ENCODE measurements at regions not wholly inside any gene's neighbourhood (a gene's known extent, or its start where the extent isn't known, plus 50 kb on each side); places are given as distances from the start of the nearest gene placed in this dataset.
"Not testable (repeated sequence)": the region's sequence is repeated elsewhere in the genome, so short reads cannot be mapped to it uniquely, and the experiment has no call there.

DNA sequence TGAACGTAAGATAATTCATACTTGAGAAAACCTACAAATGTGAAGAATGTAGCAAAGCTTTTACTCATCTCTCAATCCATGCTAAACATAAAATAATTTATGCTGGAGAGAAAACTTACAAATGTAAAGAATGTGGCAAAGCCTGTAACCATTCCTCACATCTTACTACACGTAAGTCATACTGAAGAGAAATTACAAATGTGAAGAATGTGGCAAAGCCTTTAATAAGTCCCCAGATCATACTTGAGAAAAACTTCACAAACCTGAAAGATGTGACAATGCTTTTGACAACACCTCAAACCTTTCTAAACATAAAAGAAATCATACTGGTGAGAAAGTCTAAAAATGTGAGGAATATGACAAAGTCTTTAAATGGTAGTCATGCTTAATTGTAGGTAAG, 89.4 kb downstream of the ZNF675 start:
- H3K4me3 ChIP-seq (ENCODE audit: low read depth, low read length): no peak overlapping the region
- TF ChIP-seq, protein P1, sequence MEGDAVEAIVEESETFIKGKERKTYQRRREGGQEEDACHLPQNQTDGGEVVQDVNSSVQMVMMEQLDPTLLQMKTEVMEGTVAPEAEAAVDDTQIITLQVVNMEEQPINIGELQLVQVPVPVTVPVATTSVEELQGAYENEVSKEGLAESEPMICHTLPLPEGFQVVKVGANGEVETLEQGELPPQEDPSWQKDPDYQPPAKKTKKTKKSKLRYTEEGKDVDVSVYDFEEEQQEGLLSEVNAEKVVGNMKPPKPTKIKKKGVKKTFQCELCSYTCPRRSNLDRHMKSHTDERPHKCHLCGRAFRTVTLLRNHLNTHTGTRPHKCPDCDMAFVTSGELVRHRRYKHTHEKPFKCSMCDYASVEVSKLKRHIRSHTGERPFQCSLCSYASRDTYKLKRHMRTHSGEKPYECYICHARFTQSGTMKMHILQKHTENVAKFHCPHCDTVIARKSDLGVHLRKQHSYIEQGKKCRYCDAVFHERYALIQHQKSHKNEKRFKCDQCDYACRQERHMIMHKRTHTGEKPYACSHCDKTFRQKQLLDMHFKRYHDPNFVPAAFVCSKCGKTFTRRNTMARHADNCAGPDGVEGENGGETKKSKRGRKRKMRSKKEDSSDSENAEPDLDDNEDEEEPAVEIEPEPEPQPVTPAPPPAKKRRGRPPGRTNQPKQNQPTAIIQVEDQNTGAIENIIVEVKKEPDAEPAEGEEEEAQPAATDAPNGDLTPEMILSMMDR (IDR thresholded peaks at IDR 0.05; ENCODE audit: control insufficient read depth, extremely low read depth, insufficient read depth): no peak

DNA sequence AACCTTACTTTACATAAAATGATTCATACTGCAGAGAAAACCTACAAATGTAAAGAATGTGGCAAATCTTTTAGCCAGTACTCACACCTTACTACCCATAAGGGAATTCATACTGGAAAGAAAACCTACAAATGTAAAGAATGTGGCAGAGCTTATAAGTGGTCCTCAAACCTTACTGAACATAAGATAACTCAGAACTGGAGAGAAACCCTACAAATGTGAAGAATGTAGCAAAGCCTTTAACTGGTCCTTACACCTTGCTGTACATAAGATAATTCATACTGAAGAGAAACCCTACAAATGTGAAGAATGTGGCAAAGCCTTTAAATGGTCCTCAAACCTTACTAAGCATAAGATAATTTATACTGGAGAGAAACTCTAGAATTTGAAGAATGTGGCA, 90.1 kb downstream of the ZNF675 start:
- DNase-seq (ENCODE audit: low read depth): no peak
- no peak overlapping the region for H3K4me3 ChIP-seq (ENCODE audit: low read depth, low read length)
- TF ChIP-seq, protein P1 (IDR thresholded peaks at IDR 0.05; ENCODE audit: control insufficient read depth, extremely low read depth, insufficient read depth): no peak

More for the DNA sequence above, 89.4 kb downstream of the ZNF675 start:
- no peak for DNase-seq (ENCODE audit: low read depth)

DNA sequence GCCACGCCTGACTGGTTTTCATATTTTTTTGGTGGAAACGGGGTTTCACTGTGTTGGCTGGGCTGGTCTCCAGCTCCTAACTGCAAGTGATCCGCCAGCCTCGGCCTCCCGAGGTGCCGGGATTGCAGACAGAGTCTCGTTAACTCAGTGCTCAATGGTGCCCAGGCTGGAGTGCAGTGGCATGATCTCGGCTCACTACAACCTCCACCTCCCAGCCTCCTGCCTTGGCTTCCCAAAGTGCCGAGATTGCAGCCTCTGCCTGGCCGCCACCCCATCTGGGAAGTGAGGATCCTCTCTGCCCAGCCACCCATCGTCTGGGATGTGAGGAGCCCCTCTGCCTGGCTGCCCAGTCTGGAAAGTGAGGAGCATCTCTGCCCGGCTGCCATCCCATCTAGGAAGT, 92.7 kb downstream of the ZNF675 start:
- DNase-seq (ENCODE audit: low read depth); H3K4me3 ChIP-seq (ENCODE audit: low read depth, low read length): not testable (repeated sequence)

DNA sequence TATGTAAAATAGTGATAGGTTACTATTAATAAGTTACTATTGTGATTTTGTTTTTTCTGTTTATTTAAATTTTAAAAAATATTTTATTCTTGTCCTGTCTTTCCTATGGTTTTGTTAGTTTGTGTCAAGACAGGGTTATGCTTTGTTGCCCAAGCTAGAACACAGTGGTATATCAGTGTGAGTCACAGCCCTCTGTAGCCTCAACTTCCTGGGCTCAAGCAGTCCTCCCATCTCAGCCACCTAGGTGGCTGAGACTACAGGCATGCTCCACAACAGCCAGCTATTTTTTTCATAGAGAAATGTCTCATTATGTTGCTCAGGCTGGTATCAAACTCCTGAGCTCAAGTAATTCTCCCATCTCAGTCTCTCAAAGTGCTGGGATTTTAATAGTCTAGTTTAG, 99.5 kb downstream of the ZNF675 start:
- DNase-seq (ENCODE audit: low read depth): no peak
- no peak overlapping the region for H3K4me3 ChIP-seq (ENCODE audit: low read depth, low read length)
- TF ChIP-seq, protein P1 (IDR thresholded peaks at IDR 0.05; ENCODE audit: control insufficient read depth, extremely low read depth, insufficient read depth): no peak

DNA sequence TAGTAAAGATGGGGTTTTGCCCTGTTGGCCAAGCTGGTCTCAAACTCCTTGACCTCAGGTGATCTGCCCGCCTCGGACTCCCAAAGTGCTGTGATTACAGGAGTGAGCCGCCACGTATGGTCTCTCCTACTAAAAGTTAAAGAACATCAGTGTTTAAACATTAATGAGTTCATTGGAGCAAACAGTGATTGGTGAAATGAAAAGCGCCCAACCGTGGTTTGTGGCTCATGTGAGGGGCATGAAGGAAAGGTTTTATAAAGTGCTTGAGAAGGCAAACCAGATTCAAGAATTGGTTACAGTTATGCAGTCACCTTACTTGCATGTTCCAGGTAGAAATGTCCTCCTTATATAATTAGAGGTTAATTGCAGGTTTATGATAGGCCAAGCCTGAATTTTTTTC, 109.5 kb downstream of the ZNF675 start:
- DNase-seq (ENCODE audit: low read depth): no peak
- TF ChIP-seq, protein P1 (IDR thresholded peaks at IDR 0.05; ENCODE audit: control insufficient read depth, extremely low read depth, insufficient read depth): no peak
- no peak overlapping the region for H3K4me3 ChIP-seq (ENCODE audit: low read depth, low read length)

DNA sequence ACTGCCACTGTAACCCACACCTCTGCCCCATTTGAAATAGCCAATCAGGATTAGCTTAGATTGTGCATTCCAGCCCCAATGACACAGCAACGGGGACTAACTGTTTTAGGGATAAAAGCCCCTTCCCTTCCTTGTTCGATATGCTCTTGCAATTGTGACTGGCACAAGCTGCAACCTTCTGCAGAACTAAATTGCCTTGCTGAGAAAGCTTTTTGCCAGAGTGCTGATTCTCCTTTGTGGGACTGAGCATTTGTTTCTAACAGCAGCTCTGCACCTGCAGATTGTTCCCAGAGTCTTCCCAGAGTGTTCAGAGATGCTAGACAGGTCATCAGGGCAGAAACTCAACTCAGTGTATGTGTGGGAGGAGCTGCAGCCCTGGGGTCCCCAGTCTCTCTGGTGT, 115.8 kb downstream of the ZNF675 start:
- no peak for DNase-seq (ENCODE audit: low read depth)
- TF ChIP-seq, protein P1 (IDR thresholded peaks at IDR 0.05; ENCODE audit: control insufficient read depth, extremely low read depth, insufficient read depth): no peak
- no peak overlapping the region for H3K4me3 ChIP-seq (ENCODE audit: low read depth, low read length)

DNA sequence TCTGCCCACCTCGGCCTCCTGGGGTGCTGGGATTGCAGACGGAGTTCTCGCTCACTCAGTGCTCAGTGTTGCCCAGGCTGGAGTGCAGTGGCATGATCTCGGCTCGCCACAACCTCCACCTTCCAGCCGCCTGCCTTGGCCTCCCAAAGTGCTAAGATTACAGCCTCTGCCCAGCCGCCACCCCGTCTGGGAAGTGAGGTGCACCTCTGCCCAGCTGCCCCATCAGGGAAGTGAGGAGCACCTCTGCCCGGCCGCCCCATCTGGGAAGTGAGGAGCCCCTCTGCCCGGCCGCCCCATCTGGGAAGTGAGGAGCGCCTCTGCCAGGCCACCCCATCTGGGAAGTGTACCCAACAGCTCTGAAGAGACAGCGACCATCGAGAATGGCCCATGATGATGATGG, 118.9 kb downstream of the ZNF675 start:
- H3K4me3 ChIP-seq (ENCODE audit: low read depth, low read length); DNase-seq (ENCODE audit: low read depth): not testable (repeated sequence)

DNA sequence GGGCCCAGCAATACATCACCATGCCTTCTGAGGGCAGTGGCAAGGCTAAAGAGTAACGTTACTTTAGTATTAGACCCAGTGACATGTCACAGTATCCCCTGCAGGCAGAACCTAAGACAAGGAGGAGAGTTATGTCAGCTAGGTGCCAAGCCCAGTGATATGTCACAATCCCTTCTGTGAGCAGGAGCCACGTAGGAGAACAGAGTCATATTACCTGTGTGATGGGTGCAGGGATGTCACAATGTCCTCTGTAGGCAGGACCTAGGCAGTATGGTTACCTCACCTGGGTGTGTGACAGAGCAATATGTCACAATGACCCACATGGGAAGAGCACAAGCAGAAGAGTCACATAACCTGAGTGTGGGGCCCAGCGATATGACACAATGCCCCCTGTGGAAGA, 121.8 kb downstream of the ZNF675 start:
- DNase-seq (ENCODE audit: low read depth): no peak
- no peak overlapping the region for H3K4me3 ChIP-seq (ENCODE audit: low read depth, low read length)
- TF ChIP-seq, protein P1 (IDR thresholded peaks at IDR 0.05; ENCODE audit: control insufficient read depth, extremely low read depth, insufficient read depth): no peak
